Mammary epithelial cell (primary cell): ENCODE measurements at regions not wholly inside any gene's neighbourhood (a gene's known extent, or its start where the extent isn't known, plus 50 kb on each side); places are given as distances from the start of the nearest gene placed in this dataset.

Experiments used
- EZH2 ChIP-seq: IDR thresholded peaks from 2 replicates; pipeline ENCODE4 v1.6.1; 2012; ENCODE audit warnings: low read length, inconsistent platforms, borderline replicate concordance
- TF ChIP-seq, protein P1 (sequence below), 2 donors: IDR thresholded peaks in 1 of 2; conservative IDR thresholded peaks in 1 of 2; 2 replicates each; pipeline ENCODE4 v1.5.1; 2011 to 2012; ENCODE audit warnings: inconsistent platforms in 2 of 2, low read length in 2 of 2, mild to moderate bottlenecking in 2 of 2, control low read depth in 1 of 2, low read depth in 1 of 2; ENCODE audit not compliant: insufficient read depth in 1 of 2; ENCODE audit errors: extremely low read depth in 1 of 2

GRCh38 chr1:5002676-5003075, 348.3 kb downstream of the AJAP1 start:
- TF ChIP-seq, protein P1, sequence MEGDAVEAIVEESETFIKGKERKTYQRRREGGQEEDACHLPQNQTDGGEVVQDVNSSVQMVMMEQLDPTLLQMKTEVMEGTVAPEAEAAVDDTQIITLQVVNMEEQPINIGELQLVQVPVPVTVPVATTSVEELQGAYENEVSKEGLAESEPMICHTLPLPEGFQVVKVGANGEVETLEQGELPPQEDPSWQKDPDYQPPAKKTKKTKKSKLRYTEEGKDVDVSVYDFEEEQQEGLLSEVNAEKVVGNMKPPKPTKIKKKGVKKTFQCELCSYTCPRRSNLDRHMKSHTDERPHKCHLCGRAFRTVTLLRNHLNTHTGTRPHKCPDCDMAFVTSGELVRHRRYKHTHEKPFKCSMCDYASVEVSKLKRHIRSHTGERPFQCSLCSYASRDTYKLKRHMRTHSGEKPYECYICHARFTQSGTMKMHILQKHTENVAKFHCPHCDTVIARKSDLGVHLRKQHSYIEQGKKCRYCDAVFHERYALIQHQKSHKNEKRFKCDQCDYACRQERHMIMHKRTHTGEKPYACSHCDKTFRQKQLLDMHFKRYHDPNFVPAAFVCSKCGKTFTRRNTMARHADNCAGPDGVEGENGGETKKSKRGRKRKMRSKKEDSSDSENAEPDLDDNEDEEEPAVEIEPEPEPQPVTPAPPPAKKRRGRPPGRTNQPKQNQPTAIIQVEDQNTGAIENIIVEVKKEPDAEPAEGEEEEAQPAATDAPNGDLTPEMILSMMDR (conservative IDR thresholded peaks at IDR 0.05 in 1 of 2, IDR thresholded peaks at IDR 0.05 in 1 of 2; ENCODE audit: extremely low read depth in 1 of 2, insufficient read depth in 1 of 2, low read depth in 1 of 2, low read length in 2 of 2), result no peak
- no peak for TF ChIP-seq EZH2
